Fibroblast of lung (primary cell): ENCODE measurements at regions not wholly inside any gene's neighbourhood (a gene's known extent, or its start where the extent isn't known, plus 50 kb on each side); places are given as distances from the start of the nearest gene placed in this dataset.

Experiments used
- CTCF ChIP-seq, 2 donors: IDR thresholded peaks in 1 of 2; conservative IDR thresholded peaks in 1 of 2; 1 replicate in 1 of 2; 2 replicates in 1 of 2; pipeline ENCODE4 v1.5.1; 2011 to 2012; ENCODE audit warnings: low read length in 2 of 2, control low read depth in 1 of 2, inconsistent platforms in 1 of 2, low read depth in 1 of 2, mild to moderate bottlenecking in 1 of 2
- EZH2 ChIP-seq: IDR thresholded peaks from 2 replicates; pipeline ENCODE4 v1.5.1; 2012; ENCODE audit warnings: low read length, control low read depth, mild to moderate bottlenecking; ENCODE audit errors: missing control alignments

- TF ChIP-seq CTCF (conservative IDR thresholded peaks at IDR 0.05 in 1 of 2, IDR thresholded peaks at IDR 0.05 in 1 of 2; ENCODE audit: low read depth in 1 of 2, low read length in 2 of 2) (no peak), EZH2 (no peak)
Measured at GRCh38 chr5:89233462-89233861, 350.5 kb upstream of the MEF2C start.
